ENCODE measurements at regions not wholly inside any gene's neighbourhood (a gene's known extent, or its start where the extent isn't known, plus 50 kb on each side); places are given as distances from the start of the nearest gene placed in this dataset.

GRCh38 chr7:85620936-85621685, 434.3 kb upstream of the SEMA3D start:
- 51% methylated on average over 3 of the region's 3 CpGs for WGBS
- no peak overlapping the region for H3K9ac ChIP-seq (ENCODE audit: low read depth in 1 of 2, low read length in 2 of 2)
- H3K36me3 ChIP-seq (ENCODE audit: control insufficient read depth in 4 of 4, insufficient read depth in 3 of 4, low read depth in 1 of 4, low read length in 3 of 4), result no peaks in the 10 kb centered on the region
- DNase-seq (ENCODE audit: low spot score), result no peak
- H3K27ac ChIP-seq (ENCODE audit: low read depth in 1 of 2, low read length in 2 of 2), result no peak overlapping the region
- no peaks in the 10 kb centered on the region for H3K27me3 ChIP-seq (ENCODE audit: control insufficient read depth in 4 of 4, insufficient read depth in 4 of 4, low read length in 3 of 4)
- H3K4me3 ChIP-seq (ENCODE audit: low read depth in 1 of 3, low read length in 3 of 3), result no peak overlapping the region
- H3K4me1 ChIP-seq (ENCODE audit: control insufficient read depth in 4 of 4, insufficient read depth in 4 of 4, low read length in 3 of 4), result no peaks in the 10 kb centered on the region
- no peaks in the 10 kb centered on the region for H3K9me3 ChIP-seq (ENCODE audit: control insufficient read depth in 4 of 4, low read length in 3 of 4)
- no peak for TF ChIP-seq ATF3 (IDR thresholded peaks at IDR 0.05)
- no peak for TF ChIP-seq EGR1 (IDR thresholded peaks at IDR 0.05; ENCODE audit: low read depth in 2 of 2)

GRCh38 chr7:85619236-85619635, 432.4 kb upstream of the SEMA3D start:
- 71% methylated on average over 1 of the region's 1 CpG for WGBS

GRCh38 chr7:85614684-85615083, 427.8 kb upstream of the SEMA3D start:
- 86% methylated on average over 5 of the region's 5 CpGs for WGBS
- DNase-seq (ENCODE audit: low spot score), result no peak
- no peak for TF ChIP-seq HNF4A (conservative IDR thresholded peaks at IDR 0.05)
- TF ChIP-seq REST (IDR thresholded peaks at IDR 0.05), result no peak
- TF ChIP-seq RAD21 (IDR thresholded peaks at IDR 0.05), result no peak
- TF ChIP-seq HNF4G (IDR thresholded peaks at IDR 0.05), result no peak
- no peak for TF ChIP-seq JUND (IDR thresholded peaks at IDR 0.05)
- no peak for TF ChIP-seq SP1 (IDR thresholded peaks at IDR 0.05)
- TF ChIP-seq GABPA (IDR thresholded peaks at IDR 0.05 in 1 of 2, conservative IDR thresholded peaks at IDR 0.05 in 1 of 2), result no peak
- no peak for TF ChIP-seq FOXA2 (IDR thresholded peaks at IDR 0.05)

More at GRCh38 chr7:85619236-85619635, 432.4 kb upstream of the SEMA3D start:
- H3K4me1 ChIP-seq (ENCODE audit: control insufficient read depth in 4 of 4, insufficient read depth in 4 of 4, low read length in 3 of 4), result no peaks in the 10 kb centered on the region
- no peaks in the 10 kb centered on the region for H3K27me3 ChIP-seq (ENCODE audit: control insufficient read depth in 4 of 4, insufficient read depth in 4 of 4, low read length in 3 of 4)
- H3K9me3 ChIP-seq (ENCODE audit: control insufficient read depth in 4 of 4, low read length in 3 of 4), result peaks cover 0 to 2% (median 0%) of the 10 kb centered on the region in 4 donors
- TF ChIP-seq YY1 (IDR thresholded peaks at IDR 0.05) (no peak), TAF1 (conservative IDR thresholded peaks at IDR 0.05) (no peak), RAD21 (IDR thresholded peaks at IDR 0.05) (no peak), SP1 (IDR thresholded peaks at IDR 0.05) (no peak), REST (IDR thresholded peaks at IDR 0.05) (no peak), FOXA2 (IDR thresholded peaks at IDR 0.05) (no peak), EGR1 (IDR thresholded peaks at IDR 0.05; ENCODE audit: low read depth in 2 of 2) (no peak), HNF4A (conservative IDR thresholded peaks at IDR 0.05) (no peak), RXRA (IDR thresholded peaks at IDR 0.05) (no peak)
- DNase-seq (ENCODE audit: low spot score), result no peak
- H3K27ac ChIP-seq (ENCODE audit: low read depth in 1 of 2, low read length in 2 of 2), result no peak overlapping the region
- H3K36me3 ChIP-seq (ENCODE audit: control insufficient read depth in 4 of 4, insufficient read depth in 3 of 4, low read depth in 1 of 4, low read length in 3 of 4), result no peaks in the 10 kb centered on the region
- H3K9ac ChIP-seq (ENCODE audit: low read depth in 1 of 2, low read length in 2 of 2), result no peak overlapping the region
- H3K4me3 ChIP-seq (ENCODE audit: low read depth in 1 of 3, low read length in 3 of 3), result no peak overlapping the region

More at GRCh38 chr7:85614684-85615083, 427.8 kb upstream of the SEMA3D start:
- no peak overlapping the region for H3K4me3 ChIP-seq (ENCODE audit: low read depth in 1 of 3, low read length in 3 of 3)
- H3K4me1 ChIP-seq (ENCODE audit: control insufficient read depth in 4 of 4, insufficient read depth in 4 of 4, low read length in 3 of 4), result no peaks in the 10 kb centered on the region
- H3K27me3 ChIP-seq (ENCODE audit: control insufficient read depth in 4 of 4, insufficient read depth in 4 of 4, low read length in 3 of 4), result no peaks in the 10 kb centered on the region
- no peak overlapping the region for H3K27ac ChIP-seq (ENCODE audit: low read depth in 1 of 2, low read length in 2 of 2)
- peaks cover 0 to 2% (median 0%) of the 10 kb centered on the region in 4 donors for H3K9me3 ChIP-seq (ENCODE audit: control insufficient read depth in 4 of 4, low read length in 3 of 4)
- H3K36me3 ChIP-seq (ENCODE audit: control insufficient read depth in 4 of 4, insufficient read depth in 3 of 4, low read depth in 1 of 4, low read length in 3 of 4), result no peaks in the 10 kb centered on the region
- H3K9ac ChIP-seq (ENCODE audit: low read depth in 1 of 2, low read length in 2 of 2), result no peak overlapping the region

Measured in liver (tissue), 7 donors.